ENCODE measurements at regions not wholly inside any gene's neighbourhood (a gene's known extent, or its start where the extent isn't known, plus 50 kb on each side); places are given as distances from the start of the nearest gene placed in this dataset.

GRCh38 chr5:102595332-102595731, 96.5 kb upstream of the SLCO6A1 start:
- Histone ChIP-seq H3K4me1 (ENCODE audit: control insufficient read depth in 5 of 5, insufficient read depth in 5 of 5, low read length in 5 of 5) (peaks cover 0 to 2% (median 0%) of the 10 kb centered on the region in 5 donors), H3K4me3 (no peak overlapping the region), H3K27me3 (ENCODE audit: control insufficient read depth in 3 of 3, insufficient read depth in 3 of 3, low read length in 2 of 3) (no peaks in the 10 kb centered on the region), H3K36me3 (ENCODE audit: control insufficient read depth in 4 of 4, insufficient read depth in 4 of 4, low read length in 4 of 4) (no peaks in the 10 kb centered on the region), H3K27ac (ENCODE audit: low read depth in 1 of 2, low read length in 1 of 2) (no peak overlapping the region), H3K9me3 (ENCODE audit: control insufficient read depth in 4 of 4, insufficient read depth in 3 of 4, low read length in 3 of 4) (no peaks in the 10 kb centered on the region), H3K9ac (ENCODE audit: insufficient read depth in 1 of 2, low read length in 2 of 2) (no peak overlapping the region)
- ATAC-seq (ENCODE audit: insufficient read depth, low FRiP score) (no peak), DNase-seq (no peak)
- no peak for TF ChIP-seq CTCF (IDR thresholded peaks at IDR 0.05; ENCODE audit: control extremely low read depth, extremely low read depth)

- TF ChIP-seq CTCF (IDR thresholded peaks at IDR 0.05; ENCODE audit: control extremely low read depth, extremely low read depth): no peak
- ATAC-seq (ENCODE audit: insufficient read depth, low FRiP score): no peak
- no peak overlapping the region for H3K27ac ChIP-seq (ENCODE audit: low read depth in 1 of 2, low read length in 1 of 2)
- H3K36me3 ChIP-seq (ENCODE audit: control insufficient read depth in 4 of 4, insufficient read depth in 4 of 4, low read length in 4 of 4): no peaks in the 10 kb centered on the region
- 23 to 49% methylated on average over 3 of the region's 3 CpGs for WGBS, 2 donors
- H3K9me3 ChIP-seq (ENCODE audit: control insufficient read depth in 4 of 4, insufficient read depth in 3 of 4, low read length in 3 of 4): no peaks in the 10 kb centered on the region
- no peak for DNase-seq
- H3K4me1 ChIP-seq (ENCODE audit: control insufficient read depth in 5 of 5, insufficient read depth in 5 of 5, low read length in 5 of 5): peaks cover 0 to 2% (median 0%) of the 10 kb centered on the region in 5 donors
- no peaks in the 10 kb centered on the region for H3K27me3 ChIP-seq (ENCODE audit: control insufficient read depth in 3 of 3, insufficient read depth in 3 of 3, low read length in 2 of 3)
- no peak overlapping the region for H3K4me3 ChIP-seq
- H3K9ac ChIP-seq (ENCODE audit: insufficient read depth in 1 of 2, low read length in 2 of 2): no peak overlapping the region
These were observed 97.3 kb upstream of the SLCO6A1 start for GRCh38 chr5:102596113-102596512.

GRCh38 chr5:102596951-102597350, 98.2 kb upstream of the SLCO6A1 start:
- peaks cover 0 to 2% (median 0%) of the 10 kb centered on the region in 5 donors for H3K4me1 ChIP-seq (ENCODE audit: control insufficient read depth in 5 of 5, insufficient read depth in 5 of 5, low read length in 5 of 5)
- ATAC-seq (ENCODE audit: insufficient read depth, low FRiP score) (no peak), DNase-seq (no peak)
- TF ChIP-seq CTCF (IDR thresholded peaks at IDR 0.05; ENCODE audit: control extremely low read depth, extremely low read depth): no peak
- no peak overlapping the region for H3K9ac ChIP-seq (ENCODE audit: insufficient read depth in 1 of 2, low read length in 2 of 2)
- H3K36me3 ChIP-seq (ENCODE audit: control insufficient read depth in 4 of 4, insufficient read depth in 4 of 4, low read length in 4 of 4): no peaks in the 10 kb centered on the region
- no peaks in the 10 kb centered on the region for H3K27me3 ChIP-seq (ENCODE audit: control insufficient read depth in 3 of 3, insufficient read depth in 3 of 3, low read length in 2 of 3)
- H3K9me3 ChIP-seq (ENCODE audit: control insufficient read depth in 4 of 4, insufficient read depth in 3 of 4, low read length in 3 of 4): no peaks in the 10 kb centered on the region
- 97% methylated on average over 1 of the region's 1 CpG for WGBS, 2 donors
- H3K27ac ChIP-seq (ENCODE audit: low read depth in 1 of 2, low read length in 1 of 2): no peak overlapping the region
- no peak overlapping the region for H3K4me3 ChIP-seq

GRCh38 chr5:102599289-102599688, 100.5 kb upstream of the SLCO6A1 start:
- Histone ChIP-seq H3K9ac (ENCODE audit: insufficient read depth in 1 of 2, low read length in 2 of 2) (no peak overlapping the region), H3K4me1 (ENCODE audit: control insufficient read depth in 5 of 5, insufficient read depth in 5 of 5, low read length in 5 of 5) (peaks cover 0 to 2% (median 0%) of the 10 kb centered on the region in 5 donors), H3K27me3 (ENCODE audit: control insufficient read depth in 3 of 3, insufficient read depth in 3 of 3, low read length in 2 of 3) (no peaks in the 10 kb centered on the region), H3K4me3 (no peak overlapping the region), H3K9me3 (ENCODE audit: control insufficient read depth in 4 of 4, insufficient read depth in 3 of 4, low read length in 3 of 4) (no peaks in the 10 kb centered on the region), H3K27ac (ENCODE audit: low read depth in 1 of 2, low read length in 1 of 2) (no peak overlapping the region), H3K36me3 (ENCODE audit: control insufficient read depth in 4 of 4, insufficient read depth in 4 of 4, low read length in 4 of 4) (no peaks in the 10 kb centered on the region)
- DNase-seq (no peak), ATAC-seq (ENCODE audit: insufficient read depth, low FRiP score) (no peak)
- WGBS, 2 donors: 96 to 97% methylated on average over 2 of the region's 2 CpGs
- no peak for TF ChIP-seq CTCF (IDR thresholded peaks at IDR 0.05; ENCODE audit: control extremely low read depth, extremely low read depth)
